ENCODE measurements at regions not wholly inside any gene's neighbourhood (a gene's known extent, or its start where the extent isn't known, plus 50 kb on each side); places are given as distances from the start of the nearest gene placed in this dataset.

- no peaks in the 10 kb centered on the region for H3K27me3 ChIP-seq (ENCODE audit: control insufficient read depth, low read length)
- H3K9me2 ChIP-seq (replicated peaks; ENCODE audit: control insufficient read depth, low read length), result no peaks in the 10 kb centered on the region
- H3K4me1 ChIP-seq (ENCODE audit: control insufficient read depth, low read length), result no peaks in the 10 kb centered on the region
- no peak overlapping the region for H3K4me2 ChIP-seq (ENCODE audit: low read length)
- H3K4me3 ChIP-seq (ENCODE audit: low read length), result no peak overlapping the region
- no peaks in the 10 kb centered on the region for H3K79me2 ChIP-seq (ENCODE audit: control insufficient read depth, low read length)
- H3F3A ChIP-seq (ENCODE audit: control insufficient read depth, insufficient read depth), result no peaks in the 10 kb centered on the region
- no peak for TF ChIP-seq EZH2phosphoT487 (IDR thresholded peaks at IDR 0.05; ENCODE audit: borderline replicate concordance, low read length)
- TF ChIP-seq, protein P1, sequence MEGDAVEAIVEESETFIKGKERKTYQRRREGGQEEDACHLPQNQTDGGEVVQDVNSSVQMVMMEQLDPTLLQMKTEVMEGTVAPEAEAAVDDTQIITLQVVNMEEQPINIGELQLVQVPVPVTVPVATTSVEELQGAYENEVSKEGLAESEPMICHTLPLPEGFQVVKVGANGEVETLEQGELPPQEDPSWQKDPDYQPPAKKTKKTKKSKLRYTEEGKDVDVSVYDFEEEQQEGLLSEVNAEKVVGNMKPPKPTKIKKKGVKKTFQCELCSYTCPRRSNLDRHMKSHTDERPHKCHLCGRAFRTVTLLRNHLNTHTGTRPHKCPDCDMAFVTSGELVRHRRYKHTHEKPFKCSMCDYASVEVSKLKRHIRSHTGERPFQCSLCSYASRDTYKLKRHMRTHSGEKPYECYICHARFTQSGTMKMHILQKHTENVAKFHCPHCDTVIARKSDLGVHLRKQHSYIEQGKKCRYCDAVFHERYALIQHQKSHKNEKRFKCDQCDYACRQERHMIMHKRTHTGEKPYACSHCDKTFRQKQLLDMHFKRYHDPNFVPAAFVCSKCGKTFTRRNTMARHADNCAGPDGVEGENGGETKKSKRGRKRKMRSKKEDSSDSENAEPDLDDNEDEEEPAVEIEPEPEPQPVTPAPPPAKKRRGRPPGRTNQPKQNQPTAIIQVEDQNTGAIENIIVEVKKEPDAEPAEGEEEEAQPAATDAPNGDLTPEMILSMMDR (IDR thresholded peaks at IDR 0.05; ENCODE audit: low read depth, low read length, poor library complexity, severe bottlenecking), result no peak
- no peaks in the 10 kb centered on the region for H4K20me1 ChIP-seq (ENCODE audit: control insufficient read depth, insufficient read depth, low read depth, low read length)
- H3K27ac ChIP-seq (ENCODE audit: low read depth, low read length), result no peak overlapping the region
- no peaks in the 10 kb centered on the region for H3K9me3 ChIP-seq (ENCODE audit: control insufficient read depth, insufficient read depth, low read length)
- H3K36me3 ChIP-seq (ENCODE audit: control insufficient read depth, low read length), result no peaks in the 10 kb centered on the region
These were observed 71.0 kb downstream of the PHETA1 start for GRCh38 chr12:111297703-111298426.

GRCh38 chr12:111296906-111297463 lies 71.9 kb downstream of the PHETA1 start:
- no peaks in the 10 kb centered on the region for H3K9me3 ChIP-seq (ENCODE audit: control insufficient read depth, insufficient read depth, low read length)
- no peaks in the 10 kb centered on the region for H3K4me1 ChIP-seq (ENCODE audit: control insufficient read depth, low read length)
- H4K20me1 ChIP-seq (ENCODE audit: control insufficient read depth, insufficient read depth, low read depth, low read length), result no peaks in the 10 kb centered on the region
- H3K4me2 ChIP-seq (ENCODE audit: low read length), result no peak overlapping the region
- H3K79me2 ChIP-seq (ENCODE audit: control insufficient read depth, low read length), result no peaks in the 10 kb centered on the region
- H3K4me3 ChIP-seq (ENCODE audit: low read length), result no peak overlapping the region
- H3K27me3 ChIP-seq (ENCODE audit: control insufficient read depth, low read length), result no peaks in the 10 kb centered on the region
- H3K36me3 ChIP-seq (ENCODE audit: control insufficient read depth, low read length), result no peaks in the 10 kb centered on the region
- no peaks in the 10 kb centered on the region for H3K9me2 ChIP-seq (replicated peaks; ENCODE audit: control insufficient read depth, low read length)
- H3F3A ChIP-seq (ENCODE audit: control insufficient read depth, insufficient read depth), result no peaks in the 10 kb centered on the region
- no peak for TF ChIP-seq EZH2phosphoT487 (IDR thresholded peaks at IDR 0.05; ENCODE audit: borderline replicate concordance, low read length)
- TF ChIP-seq, protein P1 (IDR thresholded peaks at IDR 0.05; ENCODE audit: low read depth, low read length, poor library complexity, severe bottlenecking), result no peak
- no peak overlapping the region for H3K27ac ChIP-seq (ENCODE audit: low read depth, low read length)

GRCh38 chr12:111295176-111295575 lies 73.7 kb downstream of the PHETA1 start:
- TF ChIP-seq, protein P1 (IDR thresholded peaks at IDR 0.05; ENCODE audit: low read depth, low read length, poor library complexity, severe bottlenecking), result no peak
- no peak for TF ChIP-seq EZH2phosphoT487 (IDR thresholded peaks at IDR 0.05; ENCODE audit: borderline replicate concordance, low read length)
- H3K4me2 ChIP-seq (ENCODE audit: low read length), result no peak overlapping the region

More at GRCh38 chr12:111295176-111295575, 73.7 kb downstream of the PHETA1 start:
- Histone ChIP-seq H3K27ac (ENCODE audit: low read depth, low read length) (no peak overlapping the region), H3K79me2 (ENCODE audit: control insufficient read depth, low read length) (no peaks in the 10 kb centered on the region), H3K4me3 (ENCODE audit: low read length) (no peak overlapping the region), H3F3A (ENCODE audit: control insufficient read depth, insufficient read depth) (no peaks in the 10 kb centered on the region), H3K9me2 (replicated peaks; ENCODE audit: control insufficient read depth, low read length) (no peaks in the 10 kb centered on the region), H3K4me1 (ENCODE audit: control insufficient read depth, low read length) (no peaks in the 10 kb centered on the region), H3K27me3 (ENCODE audit: control insufficient read depth, low read length) (no peaks in the 10 kb centered on the region), H4K20me1 (ENCODE audit: control insufficient read depth, insufficient read depth, low read depth, low read length) (no peaks in the 10 kb centered on the region), H3K36me3 (ENCODE audit: control insufficient read depth, low read length) (no peaks in the 10 kb centered on the region), H3K9me3 (ENCODE audit: control insufficient read depth, insufficient read depth, low read length) (no peaks in the 10 kb centered on the region)
